HG03280 (cell line): ENCODE measurements at regions not wholly inside any gene's neighbourhood (a gene's known extent, or its start where the extent isn't known, plus 50 kb on each side); places are given as distances from the start of the nearest gene placed in this dataset.

ENCODE experiments used
- ATAC-seq: cut with Tn5 transposase; IDR thresholded peaks from one replicate; pipeline ENCODE4 v1.9.1; 2021; ENCODE audit warnings: mild to moderate bottlenecking, moderate library complexity; ENCODE audit not compliant: unreplicated experiment

DNA sequence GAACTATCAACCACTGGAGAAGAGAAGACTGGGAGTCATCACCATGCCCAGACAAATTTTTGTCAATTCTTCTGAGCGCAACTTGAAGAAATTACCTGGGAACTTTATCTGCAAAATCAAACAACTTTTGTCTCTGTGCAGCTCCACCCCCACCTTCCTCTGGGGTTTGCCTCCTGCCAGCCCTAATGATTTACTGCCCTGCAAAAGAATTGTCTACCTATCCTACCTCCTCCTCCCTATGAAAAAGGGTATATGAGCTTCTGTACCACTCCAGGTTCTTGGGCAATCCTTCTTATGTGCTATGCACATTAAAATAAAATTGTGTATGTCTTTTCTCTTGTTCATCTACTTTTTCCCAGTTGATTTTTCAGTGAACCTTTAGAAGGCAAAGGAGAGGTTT lies 191.9 kb downstream of the URB2 start:
- no peak for ATAC-seq

GRCh38 chr1:229819091-229819490 lies 193.0 kb downstream of the URB2 start:
- ATAC-seq: no peak

DNA sequence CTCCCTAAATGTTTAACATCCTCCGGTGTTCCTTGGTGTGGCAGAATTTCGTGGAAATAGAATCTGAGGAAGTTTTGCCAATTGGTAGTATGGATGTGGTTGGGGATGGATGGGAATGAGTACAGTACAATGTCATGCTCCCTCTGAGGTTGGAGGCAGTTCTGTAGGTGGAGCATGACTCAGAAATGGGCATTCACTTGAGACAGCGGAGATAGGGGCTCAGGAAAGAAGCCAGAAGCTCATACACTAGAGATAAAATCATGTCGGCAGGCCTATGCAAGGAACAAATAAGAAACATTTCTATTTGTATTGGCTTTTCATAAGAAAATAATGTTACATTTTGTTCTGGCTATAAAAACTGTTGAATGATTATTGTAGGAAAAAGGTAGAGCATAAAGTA lies 196.0 kb downstream of the URB2 start:
- ATAC-seq: no peak

DNA sequence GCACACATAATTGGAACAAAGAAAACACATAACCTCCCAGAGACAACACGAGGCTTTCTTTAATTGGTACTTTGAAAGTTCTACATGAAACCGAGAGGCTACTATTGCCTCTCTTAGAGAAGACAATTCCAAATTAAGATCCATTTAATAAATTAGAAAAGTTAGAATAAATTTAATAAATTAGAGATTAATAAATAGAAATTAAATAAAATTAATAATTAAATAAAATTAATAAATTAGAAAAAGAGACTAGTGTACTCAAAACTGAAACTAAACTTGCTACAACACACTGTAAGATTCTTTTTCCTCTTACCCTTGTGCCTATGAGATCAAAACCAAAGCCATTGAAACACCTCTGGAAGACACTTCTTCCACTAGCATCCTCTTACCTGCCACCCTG lies 199.0 kb downstream of the URB2 start:
- no peak for ATAC-seq

GRCh38 chr1:229828461-229828860 lies 202.4 kb downstream of the URB2 start:
- no peak for ATAC-seq

DNA sequence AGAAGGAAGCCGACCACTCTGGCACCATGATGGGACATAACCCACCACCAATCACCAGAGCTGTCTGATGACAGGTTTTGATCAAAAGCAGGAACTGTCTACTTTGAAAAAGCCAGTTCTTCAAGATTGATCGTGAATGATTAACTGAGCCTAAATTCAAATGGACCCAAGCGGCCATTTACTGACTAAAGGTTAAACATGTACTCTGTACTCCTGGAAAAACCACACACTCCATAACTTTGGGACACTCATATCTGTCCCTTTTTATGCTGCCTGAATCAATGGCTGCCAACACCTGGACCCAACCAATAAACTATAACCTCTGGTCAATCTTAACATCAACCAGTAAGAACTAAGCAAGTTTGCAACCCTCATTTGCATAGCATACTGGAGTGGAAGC lies 206.6 kb downstream of the URB2 start:
- ATAC-seq: no peak

GRCh38 chr1:229834230-229834629 lies 208.2 kb downstream of the URB2 start:
- ATAC-seq: no peak

DNA sequence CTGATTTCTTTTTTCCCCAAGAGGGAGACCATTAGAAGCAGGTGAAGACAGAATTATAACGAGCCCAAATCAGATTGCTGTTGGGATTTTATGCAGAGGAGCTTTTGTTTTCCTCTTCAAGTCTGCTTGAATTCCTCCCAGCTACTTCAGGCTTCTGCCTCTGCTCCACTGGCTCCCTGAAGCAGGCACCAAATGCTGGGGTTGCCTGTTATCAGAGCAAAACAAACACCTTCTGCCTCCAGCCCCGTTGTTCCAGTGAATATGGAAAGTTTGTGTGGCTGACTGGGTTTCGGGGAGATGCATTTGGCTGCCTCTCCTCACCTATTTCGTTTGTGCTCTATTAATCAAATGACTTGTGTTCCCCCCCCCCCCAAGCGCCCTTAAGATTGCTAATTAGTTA lies 209.2 kb downstream of the URB2 start:
- no peak for ATAC-seq

DNA sequence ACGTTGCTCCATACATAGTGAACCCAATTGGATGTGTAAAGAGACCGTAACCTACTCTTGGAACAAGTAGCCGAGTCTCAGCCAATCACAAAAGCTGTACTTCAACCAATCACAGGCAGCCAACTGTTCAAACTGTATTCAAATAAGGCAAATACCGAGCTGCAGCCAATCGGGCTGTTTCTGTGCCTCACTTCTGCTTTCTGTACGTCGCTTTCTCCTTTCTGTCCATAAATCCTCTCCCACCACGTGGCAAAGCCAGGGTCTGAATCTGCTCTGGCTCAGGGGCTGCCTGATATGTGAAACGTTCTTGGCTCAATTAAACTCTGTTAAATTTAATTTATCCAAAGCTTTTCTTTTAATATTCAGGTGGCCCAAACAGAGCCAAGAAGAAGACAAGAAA lies 210.3 kb downstream of the URB2 start:
- no peak for ATAC-seq

DNA sequence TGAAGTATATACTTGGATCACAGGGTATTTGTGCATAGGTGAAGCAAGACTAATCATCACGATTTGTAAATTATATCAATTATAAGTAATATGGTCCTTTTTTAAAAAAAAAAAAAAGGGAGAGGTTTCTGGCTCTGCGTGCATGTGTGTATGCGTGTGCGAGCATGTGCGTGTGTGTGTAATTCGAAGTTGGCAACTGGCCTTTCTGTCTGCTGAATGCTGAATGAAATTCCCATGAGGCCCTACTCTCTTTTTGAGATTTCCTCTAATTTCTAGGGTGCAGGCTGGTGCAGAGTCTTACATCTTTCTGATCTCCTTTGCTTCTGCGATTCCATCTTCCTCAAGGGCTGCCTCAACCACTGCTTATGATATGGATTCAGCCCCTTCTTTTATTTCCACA lies 212.2 kb downstream of the URB2 start:
- ATAC-seq: no peak

GRCh38 chr1:229839800-229840199 lies 213.8 kb downstream of the URB2 start:
- ATAC-seq: no peak

- no peak for ATAC-seq
These were observed 215.2 kb downstream of the URB2 start for GRCh38 chr1:229841230-229841629.

GRCh38 chr1:229842302-229843255 lies 216.5 kb downstream of the URB2 start:
- no peak for ATAC-seq

DNA sequence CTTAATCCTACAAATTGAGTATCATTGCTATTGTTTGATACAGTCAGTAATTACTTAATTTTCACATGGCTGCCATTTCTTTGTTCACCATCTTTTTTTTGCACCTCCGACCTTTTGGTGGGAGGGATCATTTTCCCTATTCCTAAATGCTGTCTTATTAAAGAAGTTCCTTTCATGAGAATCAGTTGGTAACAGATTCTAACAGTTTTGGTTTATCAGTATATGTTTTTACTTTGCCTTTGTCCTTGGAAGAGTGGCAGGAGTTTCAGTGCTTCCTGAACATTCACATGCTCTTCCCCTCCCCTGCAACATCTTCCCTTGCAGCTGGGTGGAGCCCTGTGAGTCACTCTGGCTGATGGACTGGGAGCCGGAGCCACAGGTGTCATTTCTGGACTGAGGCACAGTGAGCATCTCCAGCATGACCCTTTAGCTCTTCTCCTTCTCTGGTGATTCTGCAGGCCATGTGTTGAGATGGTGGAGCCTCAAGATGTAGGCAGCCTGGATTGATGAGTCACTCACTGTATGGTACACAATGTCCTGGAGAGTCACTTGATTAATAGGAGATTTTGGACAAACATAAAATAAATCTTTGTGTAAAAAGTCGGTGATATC lies 217.7 kb downstream of the URB2 start:
- no peak for ATAC-seq

- ATAC-seq: no peak
These were observed 218.6 kb downstream of the URB2 start for GRCh38 chr1:229844675-229845074.

DNA sequence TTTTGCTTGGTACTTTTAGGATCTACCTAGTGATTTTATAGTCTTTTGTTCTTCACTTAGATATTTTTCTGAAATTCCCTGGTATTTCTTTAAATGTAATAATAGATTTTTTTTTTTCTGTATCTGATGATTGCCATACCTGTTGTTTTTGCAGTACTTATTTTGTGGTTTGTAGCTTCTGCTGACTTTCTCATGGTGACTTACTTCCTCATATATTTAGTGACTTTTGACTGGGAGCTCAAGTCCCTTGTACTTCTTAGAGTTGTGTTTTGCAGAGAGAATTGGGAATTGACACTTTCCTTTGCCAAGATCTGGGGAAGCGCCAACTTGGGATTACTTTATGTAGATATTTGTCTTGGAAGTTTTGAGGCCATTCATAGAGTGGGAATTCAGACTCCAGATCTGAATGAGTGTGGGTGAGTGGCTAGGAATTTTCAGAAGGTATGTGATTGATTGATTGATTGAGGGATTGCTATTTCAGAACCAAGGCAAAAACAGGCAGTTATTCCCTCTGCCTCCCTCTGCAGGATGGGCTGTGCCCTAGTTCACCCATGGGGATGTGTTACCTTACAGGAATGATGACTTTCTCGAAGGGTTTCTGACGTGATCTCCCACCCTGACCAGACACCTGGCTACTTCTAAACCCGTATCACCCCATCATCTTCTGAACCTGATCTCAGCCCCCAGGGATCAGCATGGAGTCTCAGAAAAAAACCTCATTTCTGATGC lies 219.5 kb downstream of the URB2 start:
- no peak for ATAC-seq

DNA sequence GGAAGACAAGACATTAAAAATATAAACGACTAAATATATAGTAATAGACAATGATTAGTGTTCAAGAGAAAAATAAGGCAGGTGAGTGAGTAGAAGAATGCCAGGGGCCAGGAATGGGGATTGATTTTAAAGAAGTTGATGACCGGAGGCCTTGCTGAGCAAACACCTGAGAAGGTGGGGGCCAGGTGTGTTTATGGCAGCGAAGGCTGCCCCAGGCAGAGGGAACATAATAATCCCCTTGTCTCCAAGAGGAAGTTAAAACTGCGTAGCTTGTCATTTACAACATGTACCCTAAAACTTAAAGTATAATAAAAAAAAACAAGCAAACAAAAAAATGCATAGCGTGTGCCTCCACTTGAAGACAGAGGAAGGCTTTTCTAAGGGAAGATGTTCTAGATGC lies 220.3 kb downstream of the URB2 start:
- no peak for ATAC-seq

DNA sequence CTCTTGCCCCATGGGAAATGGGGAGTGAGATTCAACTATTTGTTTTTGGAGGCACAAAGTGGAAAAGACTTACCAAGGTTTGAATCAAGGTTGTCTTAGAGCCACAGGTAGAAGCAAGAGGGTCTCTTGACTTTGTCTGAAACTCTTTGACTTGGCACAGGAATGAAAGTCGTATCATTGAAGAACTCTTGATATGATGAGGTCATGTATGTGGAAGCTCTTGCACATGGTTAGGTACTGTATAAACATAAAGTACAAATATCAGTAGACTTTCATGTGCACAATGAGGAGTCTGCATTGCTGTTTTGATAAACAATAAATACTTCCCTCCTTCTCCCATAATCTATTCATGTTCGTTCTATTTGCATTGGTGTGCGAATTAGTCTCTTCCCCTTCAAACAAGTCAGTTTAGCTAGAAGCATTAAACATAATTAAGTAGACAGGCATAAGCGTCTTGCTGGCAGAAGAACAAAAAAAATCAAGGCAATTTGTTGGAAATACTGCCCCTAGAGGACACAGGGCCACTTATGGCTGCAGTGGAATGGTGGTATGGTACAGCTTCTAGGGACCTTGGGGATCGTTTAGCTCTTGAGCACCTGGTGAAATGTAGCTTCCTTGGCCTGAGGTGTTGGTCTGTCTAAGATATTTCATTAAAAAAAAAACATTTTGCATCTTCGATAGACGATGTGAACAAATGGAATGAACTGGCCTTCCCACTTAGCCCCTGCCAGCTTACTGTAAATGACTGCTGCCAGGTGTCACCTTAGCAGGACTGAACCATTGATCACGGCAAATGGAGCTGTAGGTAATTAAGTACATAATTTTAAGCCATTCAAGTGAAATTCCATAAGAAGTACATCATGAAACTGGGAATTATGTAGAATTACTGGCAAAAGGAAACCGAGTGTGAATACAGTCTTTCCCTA lies 218.0 kb upstream of the GALNT2 start:
- peak; percentile 54 for ATAC-seq

DNA sequence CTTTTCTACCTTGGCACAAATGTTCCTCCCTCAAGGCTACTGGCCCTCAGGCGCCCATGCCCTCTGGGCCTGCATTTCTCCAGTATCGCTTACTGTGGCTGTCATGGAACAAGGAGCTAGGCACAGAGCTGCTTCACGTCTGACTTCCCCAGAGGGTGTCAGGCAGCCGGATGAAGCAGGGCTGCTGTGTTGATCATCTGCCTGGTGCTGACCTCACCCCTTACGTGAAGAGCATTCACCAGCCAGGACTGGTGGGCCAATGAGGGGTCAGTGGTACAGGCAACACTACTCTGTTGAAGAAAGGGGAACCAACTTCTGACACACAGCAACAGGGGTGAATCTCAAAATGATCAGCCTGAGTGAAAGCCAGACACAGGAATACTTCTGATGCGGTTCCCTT lies 215.5 kb upstream of the GALNT2 start:
- no peak for ATAC-seq

DNA sequence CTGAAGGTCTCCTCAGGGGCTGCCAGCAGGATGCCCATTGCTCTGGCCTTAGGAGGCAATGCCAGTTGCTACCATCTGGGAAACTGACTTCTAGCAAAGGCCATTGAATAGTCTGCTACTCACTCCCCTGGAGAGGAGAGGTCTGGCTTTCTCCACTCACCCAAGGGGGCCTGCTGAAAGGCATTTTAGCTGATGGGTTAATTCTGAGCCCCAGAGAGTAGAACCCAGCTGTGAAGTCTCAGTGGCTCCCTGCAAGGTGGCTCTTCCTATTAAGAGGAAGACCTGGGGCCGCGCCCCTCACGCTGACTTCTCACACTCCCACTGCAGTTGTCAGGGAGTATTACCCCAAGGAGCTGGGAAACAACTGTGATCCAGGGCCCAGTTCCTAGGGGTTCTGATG lies 213.3 kb upstream of the GALNT2 start:
- ATAC-seq: no peak

DNA sequence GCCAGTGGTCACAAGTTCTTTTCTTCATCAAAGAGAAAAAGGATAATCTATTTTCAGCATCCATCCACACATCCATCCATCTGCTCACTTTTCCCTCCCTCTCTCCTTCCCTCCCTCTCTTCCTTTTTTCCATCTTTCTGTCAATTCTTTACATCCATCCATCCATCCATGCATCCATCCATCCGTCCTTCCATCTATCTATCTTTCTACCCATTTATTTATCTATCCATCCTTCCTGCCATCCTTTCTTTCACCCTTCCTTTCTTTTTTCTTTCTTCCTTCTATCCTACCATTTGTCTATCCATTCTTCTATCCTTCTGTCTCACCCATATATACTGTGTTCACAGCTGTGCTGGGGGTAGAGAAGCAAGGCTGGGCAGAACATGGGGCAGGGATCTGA lies 212.4 kb upstream of the GALNT2 start:
- ATAC-seq: no peak
